ENCODE measurements at regions not wholly inside any gene's neighbourhood (a gene's known extent, or its start where the extent isn't known, plus 50 kb on each side); places are given as distances from the start of the nearest gene placed in this dataset.

GRCh38 chr6:164246082-164246481 lies 831.6 kb downstream of the QKI start:
- H4K20me1 ChIP-seq (ENCODE audit: insufficient read depth, low read length) = no peaks in the 10 kb centered on the region
- H3K27me3 ChIP-seq (ENCODE audit: control insufficient read depth in 1 of 2, insufficient read depth in 2 of 2, low read length in 2 of 2) = no peaks in the 10 kb centered on the region
- no peaks in the 10 kb centered on the region for H3K4me1 ChIP-seq (ENCODE audit: insufficient read depth, low read length)
- TF ChIP-seq ZNF432 (CRISPR knock-in tag; IDR thresholded peaks at IDR 0.05; ENCODE audit: borderline replicate concordance) = no peak
- TF ChIP-seq MEIS1 (CRISPR knock-in tag; IDR thresholded peaks at IDR 0.05; ENCODE audit: borderline replicate concordance) = no peak
- TF ChIP-seq ZFP37 (CRISPR knock-in tag; IDR thresholded peaks at IDR 0.05; ENCODE audit: borderline replicate concordance) = no peak
- WGBS (ENCODE audit: low lambda C conversion rate) = 20% methylated on average over 4 of the region's 4 CpGs
- ATAC-seq = no peak
- CTCF ChIA-PET (ENCODE audit: low intra/inter-chr PET ratio, low total read pairs) = no interaction called here
- no peak overlapping the region for H2AFZ ChIP-seq (ENCODE audit: low read length)
- in situ Hi-C loops (cut with HindIII; ENCODE audit: extremely low pct_ligation_motif_present, low pct_unique_long_range_greater_than_20kb) (no loop called here), intact Hi-C loops (cut with micrococcal nuclease; ENCODE audit: unreplicated experiment) (no loop called here)
- H3K79me2 ChIP-seq (ENCODE audit: insufficient read depth, low read length) = no peaks in the 10 kb centered on the region
- H3K4me2 ChIP-seq (ENCODE audit: low read depth, low read length) = no peak overlapping the region
- no peak overlapping the region for H3K4me3 ChIP-seq (replicated peaks in 1 of 3; ENCODE audit: insufficient read depth in 1 of 3, low read depth in 2 of 3, low read length in 3 of 3)
- POLR2A ChIA-PET = no interaction called here
- no peaks in the 10 kb centered on the region for H3K36me3 ChIP-seq (replicated peaks in 1 of 2; ENCODE audit: control insufficient read depth in 1 of 2, insufficient read depth in 2 of 2, low read length in 2 of 2)
- BruUV-seq (replicated peaks) = no TSS peak
- H3K27ac ChIP-seq (ENCODE audit: extremely low read length, insufficient read depth, low read length) = no peak overlapping the region
- no peak for FAIRE-seq
- no peak for DNase-seq (ENCODE audit: low spot score)
- peaks cover 90% of the 10 kb centered on the region for H3K9me3 ChIP-seq (ENCODE audit: low read length)
- H3K9ac ChIP-seq (ENCODE audit: insufficient read depth, low read depth, low read length) = no peak overlapping the region

GRCh38 chr6:164243949-164244348 lies 829.4 kb downstream of the QKI start:
- no peak for FAIRE-seq
- CTCF ChIA-PET (ENCODE audit: low intra/inter-chr PET ratio, low total read pairs) = no interaction called here
- no peak for TF ChIP-seq ZNF510 (CRISPR knock-in tag; IDR thresholded peaks at IDR 0.05; ENCODE audit: low read depth)
- TF ChIP-seq ZFP36L2 (CRISPR knock-in tag; IDR thresholded peaks at IDR 0.05) = no peak
- TF ChIP-seq THRA (CRISPR knock-in tag; IDR thresholded peaks at IDR 0.05; ENCODE audit: borderline replicate concordance) = no peak
- no peak for TF ChIP-seq TEAD2 (CRISPR knock-in tag; IDR thresholded peaks at IDR 0.05)
- no peak for TF ChIP-seq ZNF512B (CRISPR knock-in tag; IDR thresholded peaks at IDR 0.05; ENCODE audit: borderline replicate concordance)
- TF ChIP-seq ADNP (CRISPR knock-in tag; IDR thresholded peaks at IDR 0.05) = no peak
- no peak for TF ChIP-seq PHF21A (CRISPR knock-in tag; IDR thresholded peaks at IDR 0.05)
- TF ChIP-seq ZFAT (CRISPR knock-in tag; conservative IDR thresholded peaks at IDR 0.05) = no peak
- TF ChIP-seq KLF15 (CRISPR knock-in tag; IDR thresholded peaks at IDR 0.05; ENCODE audit: borderline replicate concordance) = no peak
- TF ChIP-seq HNF4G (IDR thresholded peaks at IDR 0.05; ENCODE audit: borderline replicate concordance, low read depth, low read length) = no peak
- no peak for TF ChIP-seq HNF4G (CRISPR knock-in tag; IDR thresholded peaks at IDR 0.05; ENCODE audit: borderline replicate concordance, low read depth)
- no peak for TF ChIP-seq HINFP (CRISPR knock-in tag; IDR thresholded peaks at IDR 0.05; ENCODE audit: low read depth)

More at GRCh38 chr6:164243949-164244348, 829.4 kb downstream of the QKI start:
- BruUV-seq (replicated peaks) = no TSS peak
- no peaks in the 10 kb centered on the region for H3K36me3 ChIP-seq (replicated peaks in 1 of 2; ENCODE audit: control insufficient read depth in 1 of 2, insufficient read depth in 2 of 2, low read length in 2 of 2)
- peaks cover 94% of the 10 kb centered on the region for H3K9me3 ChIP-seq (ENCODE audit: low read length)
- no peak overlapping the region for H2AFZ ChIP-seq (ENCODE audit: low read length)
- H3K4me2 ChIP-seq (ENCODE audit: low read depth, low read length) = no peak overlapping the region
- no peaks in the 10 kb centered on the region for H3K79me2 ChIP-seq (ENCODE audit: insufficient read depth, low read length)
- 40% methylated on average over 9 of the region's 9 CpGs for WGBS (ENCODE audit: low lambda C conversion rate)
- H3K9ac ChIP-seq (ENCODE audit: insufficient read depth, low read depth, low read length) = no peak overlapping the region
- H4K20me1 ChIP-seq (ENCODE audit: insufficient read depth, low read length) = no peaks in the 10 kb centered on the region
- no peak overlapping the region for H3K27ac ChIP-seq (ENCODE audit: extremely low read length, insufficient read depth, low read length)
- ATAC-seq (no peak), DNase-seq (ENCODE audit: low spot score) (no peak)
- H3K4me1 ChIP-seq (ENCODE audit: insufficient read depth, low read length) = no peaks in the 10 kb centered on the region
- no peak overlapping the region for H3K4me3 ChIP-seq (replicated peaks in 1 of 3; ENCODE audit: insufficient read depth in 1 of 3, low read depth in 2 of 3, low read length in 3 of 3)
- H3K27me3 ChIP-seq (ENCODE audit: control insufficient read depth in 1 of 2, insufficient read depth in 2 of 2, low read length in 2 of 2) = no peaks in the 10 kb centered on the region
- intact Hi-C loops (cut with micrococcal nuclease; ENCODE audit: unreplicated experiment) = no loop called here
- in situ Hi-C loops (cut with HindIII; ENCODE audit: extremely low pct_ligation_motif_present, low pct_unique_long_range_greater_than_20kb) = no loop called here
- POLR2A ChIA-PET = no interaction called here

All from HepG2 (cell line).